Esophagus muscularis mucosa (tissue), 3 donors: ENCODE measurements at regions not wholly inside any gene's neighbourhood (a gene's known extent, or its start where the extent isn't known, plus 50 kb on each side); places are given as distances from the start of the nearest gene placed in this dataset.

ENCODE experiments used
- POLR2A ChIP-seq: fragments of 450-650 bp; IDR thresholded peaks from one replicate; pipeline ENCODE4 v1.6.1; 2017; ENCODE audit warnings: antibody characterized with exemption, moderate library complexity, mild to moderate bottlenecking, low read depth
- POLR2AphosphoS5 ChIP-seq, 2 donors: sonication (generic); formaldehyde crosslinking; IDR thresholded peaks; one replicate each; pipeline ENCODE4 v1.6.1; 2017; ENCODE audit warnings: antibody characterized with exemption in 2 of 2
- TF ChIP-seq, protein P1 (sequence below), 3 experiments: fragments of 200-600 bp in 2 of 3; fragments of 450-650 bp in 1 of 3; sonication (generic) in 2 of 3; IDR thresholded peaks; one replicate each; pipeline ENCODE4 v1.5.1; 2017 to 2019; ENCODE audit warnings: antibody characterized with exemption in 3 of 3, mild to moderate bottlenecking in 2 of 3, moderate library complexity in 1 of 3

- TF ChIP-seq, protein P1, sequence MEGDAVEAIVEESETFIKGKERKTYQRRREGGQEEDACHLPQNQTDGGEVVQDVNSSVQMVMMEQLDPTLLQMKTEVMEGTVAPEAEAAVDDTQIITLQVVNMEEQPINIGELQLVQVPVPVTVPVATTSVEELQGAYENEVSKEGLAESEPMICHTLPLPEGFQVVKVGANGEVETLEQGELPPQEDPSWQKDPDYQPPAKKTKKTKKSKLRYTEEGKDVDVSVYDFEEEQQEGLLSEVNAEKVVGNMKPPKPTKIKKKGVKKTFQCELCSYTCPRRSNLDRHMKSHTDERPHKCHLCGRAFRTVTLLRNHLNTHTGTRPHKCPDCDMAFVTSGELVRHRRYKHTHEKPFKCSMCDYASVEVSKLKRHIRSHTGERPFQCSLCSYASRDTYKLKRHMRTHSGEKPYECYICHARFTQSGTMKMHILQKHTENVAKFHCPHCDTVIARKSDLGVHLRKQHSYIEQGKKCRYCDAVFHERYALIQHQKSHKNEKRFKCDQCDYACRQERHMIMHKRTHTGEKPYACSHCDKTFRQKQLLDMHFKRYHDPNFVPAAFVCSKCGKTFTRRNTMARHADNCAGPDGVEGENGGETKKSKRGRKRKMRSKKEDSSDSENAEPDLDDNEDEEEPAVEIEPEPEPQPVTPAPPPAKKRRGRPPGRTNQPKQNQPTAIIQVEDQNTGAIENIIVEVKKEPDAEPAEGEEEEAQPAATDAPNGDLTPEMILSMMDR (IDR thresholded peaks at IDR 0.05): no peak
- no peak for TF ChIP-seq POLR2A
- TF ChIP-seq POLR2AphosphoS5 (IDR thresholded peaks at IDR 0.05): no peak
These were observed 347.5 kb downstream of the MAFB start for GRCh38 chr20:40341561-40341960.
